GM10266 (cell line): ENCODE measurements at regions not wholly inside any gene's neighbourhood (a gene's known extent, or its start where the extent isn't known, plus 50 kb on each side); places are given as distances from the start of the nearest gene placed in this dataset.

Source experiments
- DNase-seq: peaks from one replicate; pipeline ENCODE4 v3.0.0; 2012; ENCODE audit errors: extremely low spot score
- CTCF ChIP-seq: IDR thresholded peaks from 2 replicates; pipeline ENCODE4 v1.5.1; 2012; ENCODE audit warnings: mild to moderate bottlenecking, low read depth; ENCODE audit not compliant: control insufficient read depth, insufficient read depth; ENCODE audit errors: missing control alignments

DNA sequence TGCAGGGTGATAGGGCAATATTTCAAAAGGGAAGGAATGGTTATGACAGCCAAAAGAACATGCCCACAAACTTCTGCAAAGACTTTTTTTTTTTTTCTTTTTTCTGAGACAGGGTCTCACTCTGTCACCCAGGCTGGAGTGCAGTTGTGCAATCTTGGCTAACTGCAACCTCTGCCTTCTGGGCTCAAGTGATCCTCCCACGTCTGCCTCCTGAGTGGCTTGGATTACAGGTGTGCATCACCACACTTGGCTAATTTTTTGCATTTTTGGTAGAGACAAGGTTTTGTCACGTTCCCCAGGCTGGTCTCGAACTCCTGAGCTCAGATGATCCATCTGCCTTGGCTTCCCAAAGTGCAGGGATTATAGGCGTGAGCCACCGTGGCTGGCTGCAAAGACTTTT lies 117.6 kb upstream of the ADGRF1 start:
- TF ChIP-seq CTCF = no peak
- no peak for DNase-seq

DNA sequence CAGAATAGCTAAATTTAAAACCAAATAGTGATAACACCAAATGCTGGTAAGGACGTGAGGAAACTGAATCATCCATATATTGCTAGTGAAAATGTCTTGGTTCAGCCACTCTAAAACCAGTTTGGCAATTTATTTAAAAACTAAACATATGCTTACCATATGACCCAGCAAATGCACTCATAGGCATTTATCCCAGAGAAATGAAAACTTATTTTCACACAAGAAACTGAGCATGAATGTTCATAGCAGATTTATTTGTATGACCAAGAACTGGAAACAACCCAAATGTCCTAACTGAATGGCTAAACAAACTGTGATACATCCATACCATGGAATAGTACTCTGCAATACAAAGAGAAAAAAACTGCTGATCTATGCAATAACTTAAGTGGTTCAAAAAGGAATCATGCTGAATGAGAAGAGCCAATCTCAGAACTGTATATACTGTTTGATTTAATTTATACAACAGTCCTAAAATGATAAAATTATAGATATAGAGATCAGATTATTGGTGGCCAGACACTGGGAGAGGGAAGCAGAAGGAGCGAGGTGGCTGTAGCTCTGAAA lies 115.6 kb upstream of the ADGRF1 start:
- TF ChIP-seq CTCF = no peak
- DNase-seq = no peak

- no peak for DNase-seq
- TF ChIP-seq CTCF = no peak
Measured at GRCh38 chr6:47157063-47157462, 114.9 kb upstream of the ADGRF1 start.

DNA sequence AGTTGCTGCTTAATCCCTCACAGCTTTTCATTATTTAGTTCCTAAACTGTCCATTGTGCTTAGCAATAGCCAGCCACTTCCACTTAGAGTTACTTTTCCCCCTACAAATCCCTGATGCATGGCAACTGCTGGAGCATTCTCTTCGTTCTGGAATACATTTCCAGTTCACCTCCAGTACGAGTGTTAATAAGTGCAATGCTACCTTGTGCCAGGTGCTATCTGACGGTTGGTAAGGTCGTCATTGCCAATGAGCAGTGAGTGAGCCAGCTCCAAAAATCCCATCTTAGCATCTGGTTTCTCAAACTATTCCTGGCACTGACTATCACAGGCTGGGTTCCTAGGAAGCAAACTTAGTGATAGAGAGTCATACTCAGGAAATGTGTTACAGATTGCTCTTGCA lies 114.1 kb upstream of the ADGRF1 start:
- TF ChIP-seq CTCF = no peak
- DNase-seq = no peak

GRCh38 chr6:47153404-47153755 lies 111.2 kb upstream of the ADGRF1 start:
- DNase-seq = no peak
- TF ChIP-seq CTCF = no peak

GRCh38 chr6:47152666-47153403 lies 110.7 kb upstream of the ADGRF1 start:
- no peak for TF ChIP-seq CTCF
- no peak for DNase-seq

- TF ChIP-seq CTCF = no peak
- DNase-seq = no peak
Measured at GRCh38 chr6:47151232-47151898, 109.2 kb upstream of the ADGRF1 start.
